Epithelial cell of proximal tubule (primary cell): ENCODE measurements at regions not wholly inside any gene's neighbourhood (a gene's known extent, or its start where the extent isn't known, plus 50 kb on each side); places are given as distances from the start of the nearest gene placed in this dataset.

Experiments used
- DNase-seq: peaks from one replicate; pipeline ENCODE4 v3.0.0-alpha.2; 2011; ENCODE audit warnings: low read depth
- H3K4me3 ChIP-seq: 2 replicates; pipeline ENCODE4 v1.5.1; 2011; ENCODE audit warnings: low read depth, mild to moderate bottlenecking, low read length
- CTCF ChIP-seq: conservative IDR thresholded peaks from 2 replicates; pipeline ENCODE4 v1.5.1; 2012; ENCODE audit warnings: low read depth, mild to moderate bottlenecking, low read length

- no peak for DNase-seq
- no peak overlapping the region for H3K4me3 ChIP-seq
- no peak for TF ChIP-seq CTCF
These were observed 1951.8 kb upstream of the ADGRL3 start for GRCh38 chr4:59248313-59248712.

DNA sequence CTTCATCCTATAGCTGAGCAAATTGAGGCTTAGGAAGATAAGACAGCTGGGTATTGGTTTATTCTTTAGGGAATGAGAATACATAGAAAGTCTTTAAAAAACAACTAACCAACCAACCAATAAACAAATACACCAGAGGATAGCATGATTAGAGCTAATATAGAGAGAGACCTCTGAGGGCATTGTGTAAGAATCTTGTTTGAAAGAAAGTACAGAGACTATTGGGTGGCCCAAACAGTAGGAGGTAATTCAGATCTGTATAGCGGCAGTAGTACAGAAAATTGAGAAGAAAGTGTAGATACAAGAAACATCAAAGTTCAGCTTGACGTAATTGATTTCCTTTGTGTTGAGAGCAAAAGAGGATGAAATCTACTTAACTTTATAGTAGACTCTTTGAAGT is 1951.0 kb upstream of the ADGRL3 start:
- H3K4me3 ChIP-seq: no peak overlapping the region
- DNase-seq: no peak
- TF ChIP-seq CTCF: no peak

- no peak for DNase-seq
- no peak for TF ChIP-seq CTCF
- H3K4me3 ChIP-seq: no peak overlapping the region
These were observed 1942.1 kb upstream of the ADGRL3 start for GRCh38 chr4:59258002-59258401.

DNA sequence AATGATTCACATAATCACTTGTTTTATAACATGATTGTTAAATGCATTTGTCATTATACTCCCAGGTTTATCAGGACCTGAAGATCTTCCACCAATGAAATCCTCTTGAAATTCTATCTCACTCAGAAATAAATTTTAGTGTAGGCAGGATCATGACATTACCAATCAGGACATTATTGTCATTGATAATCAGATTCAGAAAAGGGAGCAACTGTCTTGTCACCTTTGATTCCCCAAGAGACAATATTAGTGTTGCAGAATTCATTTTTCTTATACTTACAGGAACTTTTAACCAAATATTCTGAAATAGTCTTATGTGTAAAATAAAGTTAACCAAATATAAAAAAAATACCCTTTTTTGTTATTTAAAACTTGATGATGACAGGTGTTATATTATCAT is 1892.5 kb upstream of the ADGRL3 start:
- DNase-seq: no peak
- no peak for TF ChIP-seq CTCF
- no peak overlapping the region for H3K4me3 ChIP-seq

DNA sequence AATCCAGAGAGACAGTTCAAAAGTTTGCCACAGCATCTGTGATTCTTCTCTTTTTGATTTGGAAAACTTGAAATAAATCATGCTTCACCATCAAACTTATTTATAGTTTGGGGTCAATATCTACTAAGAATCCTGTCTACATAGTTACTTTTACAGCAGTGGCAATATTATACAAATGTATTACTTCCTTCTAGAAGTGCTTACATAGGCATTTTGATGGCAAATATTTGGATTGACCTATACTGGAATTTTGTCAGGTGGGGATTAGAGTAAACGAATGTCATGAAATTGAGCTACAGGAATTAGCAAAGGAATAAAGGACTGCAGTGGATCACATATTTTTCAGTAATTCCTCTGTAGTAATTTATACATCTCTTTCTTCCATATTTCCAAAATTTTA is 1885.5 kb upstream of the ADGRL3 start:
- no peak for DNase-seq
- no peak overlapping the region for H3K4me3 ChIP-seq
- TF ChIP-seq CTCF: no peak

DNA sequence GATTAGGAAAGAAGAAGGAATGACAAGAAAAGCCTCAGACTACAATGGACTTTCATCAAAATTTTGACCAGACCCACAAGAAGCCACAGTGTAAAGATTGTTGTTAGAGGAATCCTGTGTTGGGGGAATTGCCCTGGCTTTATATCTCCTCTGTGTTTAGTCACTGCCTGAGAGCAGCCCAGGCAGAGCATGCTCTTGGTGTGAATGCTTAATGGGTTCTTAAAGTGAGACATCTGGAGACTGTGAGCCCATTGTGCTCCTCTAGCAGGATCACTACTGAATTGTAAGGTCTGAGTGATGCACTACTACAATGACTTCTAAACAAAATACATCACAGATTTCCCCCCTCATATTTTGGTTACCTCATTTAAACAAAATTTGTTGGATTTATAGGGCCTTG is 1860.5 kb upstream of the ADGRL3 start:
- no peak overlapping the region for H3K4me3 ChIP-seq
- no peak for DNase-seq
- TF ChIP-seq CTCF: no peak

- no peak for DNase-seq
- no peak overlapping the region for H3K4me3 ChIP-seq
- no peak for TF ChIP-seq CTCF
These were observed 1858.6 kb upstream of the ADGRL3 start for GRCh38 chr4:59341506-59341905.
